Esophagus muscularis mucosa (tissue), 4 donors: ENCODE measurements at regions not wholly inside any gene's neighbourhood (a gene's known extent, or its start where the extent isn't known, plus 50 kb on each side); places are given as distances from the start of the nearest gene placed in this dataset.

Experiments
- DNase-seq: peaks from one replicate; pipeline ENCODE4 v3.0.0-alpha.2; 2017; ENCODE audit errors: extremely low spot score
- H3K27ac ChIP-seq, 4 donors: fragments of 200-600 bp; sonication (generic); replicated peaks in 1 of 4; 1 replicate in 3 of 4; 2 replicates in 1 of 4; pipeline ENCODE4 v1.5.1; 2016 to 2019; ENCODE audit warnings: mild to moderate bottlenecking in 1 of 4
- H3K27me3 ChIP-seq, 4 donors: fragments of 200-600 bp; sonication (generic); one replicate each; pipeline versions ENCODE4 v1.5.1 to v1.6.0; 2016 to 2019
- H3K36me3 ChIP-seq, 4 donors: fragments of 200-600 bp; sonication (generic); one replicate each; pipeline ENCODE4 v1.5.1; 2016 to 2019
- H3K4me1 ChIP-seq, 4 donors: fragments of 200-600 bp; sonication (generic); one replicate each; pipeline ENCODE4 v1.5.1; 2016 to 2019
- H3K4me3 ChIP-seq, 4 donors: fragments of 200-600 bp; sonication (generic); 1 replicate in 2 of 4; 2 replicates in 2 of 4; pipeline ENCODE4 v1.5.1; 2016 to 2019; ENCODE audit warnings: mild to moderate bottlenecking in 4 of 4, moderate library complexity in 1 of 4
- H3K9me3 ChIP-seq, 4 donors: fragments of 200-600 bp; sonication (generic); 1 replicate in 3 of 4; 2 replicates in 1 of 4; pipeline ENCODE4 v1.5.1; 2016 to 2019
- EP300 ChIP-seq: sonication (generic); formaldehyde crosslinking; IDR thresholded peaks from one replicate; pipeline ENCODE4 v1.6.1; 2017; ENCODE audit warnings: antibody characterized with exemption
- POLR2A ChIP-seq: fragments of 450-650 bp; IDR thresholded peaks from one replicate; pipeline ENCODE4 v1.6.1; 2017; ENCODE audit warnings: antibody characterized with exemption, moderate library complexity, mild to moderate bottlenecking, low read depth
- POLR2AphosphoS5 ChIP-seq, 2 donors: sonication (generic); formaldehyde crosslinking; IDR thresholded peaks; one replicate each; pipeline ENCODE4 v1.6.1; 2017; ENCODE audit warnings: antibody characterized with exemption in 2 of 2
- WGBS: methylation state at CpG from one replicate; pipeline ENCODE4 v1.1.5; 2018; 5-methylcytosine and 5-hydroxymethylcytosine counted together
- intact Hi-C: fragments of 100-400 bp; cut with DNase I; formaldehyde crosslinking; loops from one replicate; pipeline ENCODE4 v1.15.1; 2023
- TF ChIP-seq, protein P1 (sequence below), 3 experiments: fragments of 200-600 bp in 2 of 3; fragments of 450-650 bp in 1 of 3; sonication (generic) in 2 of 3; IDR thresholded peaks; one replicate each; pipeline ENCODE4 v1.5.1; 2017 to 2019; ENCODE audit warnings: antibody characterized with exemption in 3 of 3, mild to moderate bottlenecking in 2 of 3, moderate library complexity in 1 of 3

- H3K27me3 ChIP-seq: no peaks in the 10 kb centered on the region
- peaks cover 0 to 69% (median 31%) of the 10 kb centered on the region in 4 donors for H3K9me3 ChIP-seq
- H3K27ac ChIP-seq: no peak overlapping the region
- peaks cover 0 to 2% (median 0%) of the 10 kb centered on the region in 4 donors for H3K36me3 ChIP-seq
- H3K4me1 ChIP-seq: no peaks in the 10 kb centered on the region
- intact Hi-C loops: no loop called here
- WGBS: 74% methylated on average over 6 of the region's 10 CpGs
- H3K4me3 ChIP-seq: no peak overlapping the region
- DNase-seq: no peak
- TF ChIP-seq POLR2A: no peak
- TF ChIP-seq, protein P1, sequence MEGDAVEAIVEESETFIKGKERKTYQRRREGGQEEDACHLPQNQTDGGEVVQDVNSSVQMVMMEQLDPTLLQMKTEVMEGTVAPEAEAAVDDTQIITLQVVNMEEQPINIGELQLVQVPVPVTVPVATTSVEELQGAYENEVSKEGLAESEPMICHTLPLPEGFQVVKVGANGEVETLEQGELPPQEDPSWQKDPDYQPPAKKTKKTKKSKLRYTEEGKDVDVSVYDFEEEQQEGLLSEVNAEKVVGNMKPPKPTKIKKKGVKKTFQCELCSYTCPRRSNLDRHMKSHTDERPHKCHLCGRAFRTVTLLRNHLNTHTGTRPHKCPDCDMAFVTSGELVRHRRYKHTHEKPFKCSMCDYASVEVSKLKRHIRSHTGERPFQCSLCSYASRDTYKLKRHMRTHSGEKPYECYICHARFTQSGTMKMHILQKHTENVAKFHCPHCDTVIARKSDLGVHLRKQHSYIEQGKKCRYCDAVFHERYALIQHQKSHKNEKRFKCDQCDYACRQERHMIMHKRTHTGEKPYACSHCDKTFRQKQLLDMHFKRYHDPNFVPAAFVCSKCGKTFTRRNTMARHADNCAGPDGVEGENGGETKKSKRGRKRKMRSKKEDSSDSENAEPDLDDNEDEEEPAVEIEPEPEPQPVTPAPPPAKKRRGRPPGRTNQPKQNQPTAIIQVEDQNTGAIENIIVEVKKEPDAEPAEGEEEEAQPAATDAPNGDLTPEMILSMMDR (IDR thresholded peaks at IDR 0.05): no peak
- TF ChIP-seq EP300: no peak
- no peak for TF ChIP-seq POLR2AphosphoS5 (IDR thresholded peaks at IDR 0.05)
Observed at GRCh38 chr15:25242166-25242879, 196.5 kb downstream of the UBE3A start.

GRCh38 chr15:25242957-25243799 is 195.6 kb downstream of the UBE3A start:
- Histone ChIP-seq H3K4me3 (no peak overlapping the region), H3K4me1 (no peaks in the 10 kb centered on the region), H3K36me3 (peaks cover 0 to 2% (median 0%) of the 10 kb centered on the region in 4 donors), H3K9me3 (peaks cover 0 to 68% (median 30%) of the 10 kb centered on the region in 4 donors), H3K27ac (no peak overlapping the region), H3K27me3 (no peaks in the 10 kb centered on the region)
- TF ChIP-seq, protein P1 (IDR thresholded peaks at IDR 0.05): no peak
- TF ChIP-seq EP300 (no peak), POLR2A (no peak), POLR2AphosphoS5 (IDR thresholded peaks at IDR 0.05) (no peak)
- no peak for DNase-seq
- 85% methylated on average over 8 of the region's 15 CpGs for WGBS
- intact Hi-C loops: no loop called here

DNA sequence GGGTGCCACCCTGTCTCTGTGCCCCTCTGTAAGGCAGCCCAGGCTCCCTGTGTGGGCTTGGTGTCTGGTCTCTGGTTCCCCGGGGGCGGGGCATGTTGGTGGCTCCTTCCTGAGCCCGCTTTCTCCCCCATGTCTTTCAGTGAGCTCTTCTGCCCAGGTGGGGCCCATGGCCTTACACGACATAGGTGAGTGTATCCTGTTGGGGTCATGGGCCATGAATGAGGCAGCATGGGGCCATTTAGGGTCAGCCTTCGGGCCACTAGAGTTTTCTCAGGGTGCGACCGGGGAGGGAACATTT is 195.1 kb downstream of the UBE3A start:
- no peak for DNase-seq
- 92% methylated on average over 6 of the region's 7 CpGs for WGBS
- intact Hi-C loops: no loop called here
- Histone ChIP-seq H3K9me3 (peaks cover 0 to 66% (median 32%) of the 10 kb centered on the region in 4 donors), H3K4me3 (no peak overlapping the region), H3K27me3 (no peaks in the 10 kb centered on the region), H3K36me3 (peaks cover 0 to 2% (median 0%) of the 10 kb centered on the region in 4 donors), H3K27ac (no peak overlapping the region), H3K4me1 (no peaks in the 10 kb centered on the region)
- no peak for TF ChIP-seq POLR2A
- TF ChIP-seq EP300: no peak
- no peak for TF ChIP-seq POLR2AphosphoS5 (IDR thresholded peaks at IDR 0.05)
- TF ChIP-seq, protein P1 (IDR thresholded peaks at IDR 0.05): no peak

GRCh38 chr15:25244731-25245585 is 193.9 kb downstream of the UBE3A start:
- intact Hi-C loops: no loop called here
- Histone ChIP-seq H3K36me3 (peaks cover 0 to 2% (median 0%) of the 10 kb centered on the region in 4 donors), H3K27ac (no peak overlapping the region), H3K27me3 (no peaks in the 10 kb centered on the region), H3K9me3 (peaks cover 0 to 68% (median 31%) of the 10 kb centered on the region in 4 donors), H3K4me1 (no peaks in the 10 kb centered on the region), H3K4me3 (no peak overlapping the region)
- TF ChIP-seq POLR2AphosphoS5 (IDR thresholded peaks at IDR 0.05) (no peak), EP300 (no peak), POLR2A (no peak)
- TF ChIP-seq, protein P1 (IDR thresholded peaks at IDR 0.05): no peak
- DNase-seq: no peak
- WGBS: 84% methylated on average over 10 of the region's 15 CpGs
